ENCODE measurements at regions not wholly inside any gene's neighbourhood (a gene's known extent, or its start where the extent isn't known, plus 50 kb on each side); places are given as distances from the start of the nearest gene placed in this dataset.
A peak's percentile ranks its signal among the peaks of the same experiment; 100 is the strongest.

DNA sequence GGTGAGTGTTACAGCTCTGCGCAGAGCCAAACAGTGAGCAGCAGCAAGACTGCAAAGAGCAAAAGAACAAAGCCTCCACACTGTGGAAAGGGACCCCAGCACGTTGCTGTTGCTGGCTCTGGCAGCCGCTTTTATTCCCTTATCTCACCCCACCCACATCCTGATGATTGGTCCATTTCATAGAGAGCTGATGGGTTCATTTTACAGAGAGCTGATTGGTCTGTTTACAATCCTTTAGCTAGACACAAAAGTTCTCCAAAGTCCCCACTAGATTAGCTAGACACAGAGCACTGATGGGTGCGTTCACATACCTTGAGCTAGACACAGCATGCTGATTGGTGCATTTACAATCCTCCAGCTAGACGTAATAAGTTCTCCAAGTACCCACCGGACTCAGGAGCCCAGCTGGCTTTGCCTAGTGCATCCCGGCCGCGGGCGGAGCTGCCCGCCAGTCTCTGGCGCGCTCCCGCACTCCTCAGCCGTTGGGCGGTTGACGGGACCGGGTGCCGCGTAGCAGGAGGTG lies 291.4 kb upstream of the PRSS16 start:
- 0 out of 2 replicates have a peak, but pooled peaks have one; percentile 23 for TF ChIP-seq POLR2AphosphoS5 (IDR thresholded peaks at IDR 0.05; ENCODE audit: low read depth, low read length)

GRCh38 chr6:26956601-26957184 lies 290.8 kb upstream of the PRSS16 start:
- peak; percentile 50; the same call in 1 of the 2 replicates for TF ChIP-seq POLR2AphosphoS5 (IDR thresholded peaks at IDR 0.05; ENCODE audit: low read depth, low read length)
- peak; percentile 72; the same call in 1 of the 2 replicates for TF ChIP-seq TAF1 (IDR thresholded peaks at IDR 0.05; ENCODE audit: borderline replicate concordance, insufficient read depth, low read length)

GRCh38 chr6:27002447-27002846 lies 245.1 kb upstream of the PRSS16 start:
- no peak for TF ChIP-seq TAF1 (IDR thresholded peaks at IDR 0.05; ENCODE audit: borderline replicate concordance, insufficient read depth, low read length)
- peak in 1 of 2 experiments; percentile 63; a peak in 1 of 4 replicates for TF ChIP-seq REST (IDR thresholded peaks at IDR 0.05; ENCODE audit: insufficient read depth in 1 of 2, low read depth in 2 of 2, low read length in 2 of 2)
- TF ChIP-seq POLR2AphosphoS5 (IDR thresholded peaks at IDR 0.05; ENCODE audit: low read depth, low read length), result no peak
- TF ChIP-seq SIN3A (IDR thresholded peaks at IDR 0.05; ENCODE audit: borderline replicate concordance, insufficient read depth, low read length), result no peak

GRCh38 chr6:27007020-27007419 lies 240.5 kb upstream of the PRSS16 start:
- TF ChIP-seq SIN3A (IDR thresholded peaks at IDR 0.05; ENCODE audit: borderline replicate concordance, insufficient read depth, low read length) (no peak), POLR2AphosphoS5 (IDR thresholded peaks at IDR 0.05; ENCODE audit: low read depth, low read length) (no peak), REST (IDR thresholded peaks at IDR 0.05; ENCODE audit: insufficient read depth in 1 of 2, low read depth in 2 of 2, low read length in 2 of 2) (no peak)

DNA sequence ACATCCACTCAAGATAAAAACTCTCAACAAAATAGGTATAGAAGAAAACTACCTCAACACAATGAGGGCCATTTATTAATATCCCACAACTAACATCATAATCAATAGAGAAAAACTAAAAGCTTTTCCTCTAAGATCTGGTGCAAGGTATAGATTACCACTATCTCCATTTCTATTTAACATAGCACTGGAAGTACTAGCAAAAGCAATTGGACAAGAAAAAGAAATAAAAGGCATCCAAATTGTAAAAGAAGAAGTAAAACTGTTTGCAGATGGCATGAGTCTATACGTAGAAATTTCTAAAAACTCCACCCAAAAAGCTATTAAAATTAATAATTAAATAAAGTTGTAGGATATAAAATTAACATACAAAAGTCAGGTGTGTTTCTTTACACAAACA lies 230.8 kb upstream of the PRSS16 start:
- TF ChIP-seq SIN3A (IDR thresholded peaks at IDR 0.05; ENCODE audit: borderline replicate concordance, insufficient read depth, low read length) (no peak), POLR2AphosphoS5 (IDR thresholded peaks at IDR 0.05; ENCODE audit: low read depth, low read length) (no peak), FOXP2 (optimal IDR thresholded peaks at IDR 0.05; ENCODE audit: borderline replicate concordance, extremely low read depth, extremely low read length, insufficient read depth) (no peak)

DNA sequence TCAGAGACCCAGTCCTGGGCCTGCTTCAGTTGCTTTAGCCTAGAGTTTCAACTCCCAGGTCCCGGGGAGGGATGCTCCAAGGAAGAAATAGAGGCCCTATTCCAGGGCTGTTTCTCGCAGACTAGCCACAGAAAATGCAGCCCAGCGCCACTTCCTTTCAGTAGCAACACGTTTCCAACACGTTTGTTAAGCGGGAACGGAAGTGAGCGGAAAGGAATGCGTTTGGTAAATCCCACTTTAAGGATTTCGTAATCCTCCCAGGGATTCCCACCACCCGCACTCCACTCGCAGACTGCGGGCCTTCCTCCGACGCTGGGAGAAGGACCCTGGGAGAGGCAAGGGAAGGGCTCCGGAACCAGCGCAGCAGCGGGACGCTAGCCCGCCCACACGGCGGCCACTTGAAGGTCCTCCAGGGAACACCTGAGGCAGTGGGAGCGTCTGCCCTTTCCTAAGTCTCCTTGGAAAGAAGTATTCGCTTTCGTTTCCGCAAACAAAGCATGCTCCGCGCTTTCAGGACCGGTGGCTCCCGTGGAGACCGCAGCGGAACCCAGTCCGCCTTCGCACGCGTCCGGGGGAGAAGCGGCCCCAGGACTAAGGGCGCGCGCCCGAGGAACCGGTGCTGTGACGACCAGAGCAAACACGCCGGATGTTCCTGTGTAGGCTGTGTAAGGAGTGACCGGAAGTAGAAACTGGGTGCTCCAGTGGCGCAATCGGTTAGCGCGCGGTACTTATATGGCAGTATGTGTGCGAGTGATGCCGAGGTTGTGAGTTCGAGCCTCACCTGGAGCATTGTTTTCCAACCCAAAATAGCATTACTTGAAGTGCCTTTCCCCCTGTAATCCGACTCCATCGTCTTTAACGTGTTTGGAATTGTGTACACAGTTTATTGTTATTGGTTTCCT lies 227.6 kb upstream of the PRSS16 start:
- peak; percentile 58 for TF ChIP-seq FOXP2 (optimal IDR thresholded peaks at IDR 0.05; ENCODE audit: borderline replicate concordance, extremely low read depth, extremely low read length, insufficient read depth)
- TF ChIP-seq REST (IDR thresholded peaks at IDR 0.05; ENCODE audit: insufficient read depth in 1 of 2, low read depth in 2 of 2, low read length in 2 of 2), result no peak
- TF ChIP-seq SIN3A (IDR thresholded peaks at IDR 0.05; ENCODE audit: borderline replicate concordance, insufficient read depth, low read length), result no peak
- TF ChIP-seq POLR2AphosphoS5 (IDR thresholded peaks at IDR 0.05; ENCODE audit: low read depth, low read length), result peak; percentile 47; the same call in 1 of the 2 replicates
- TF ChIP-seq TAF1 (IDR thresholded peaks at IDR 0.05; ENCODE audit: borderline replicate concordance, insufficient read depth, low read length), result 0 out of 2 replicates have a peak, but pooled peaks have one; percentile 28
